H54 (cell line): ENCODE measurements at regions not wholly inside any gene's neighbourhood (a gene's known extent, or its start where the extent isn't known, plus 50 kb on each side); places are given as distances from the start of the nearest gene placed in this dataset.
"Not testable (repeated sequence)": the region's sequence is repeated elsewhere in the genome, so short reads cannot be mapped to it uniquely, and the experiment has no call there.

Source experiments
- DNase-seq: peaks from one replicate; pipeline ENCODE4 v3.0.0; 2011; ENCODE audit warnings: low spot score, mixed read lengths; ENCODE audit not compliant: insufficient read length
- FAIRE-seq: peaks from 3 replicates; lab custom pipeline; 2011; peaks lifted over from hg19 to GRCh38; lab: Jason Lieb, UNC
- POLR2A ChIP-seq: IDR thresholded peaks from 2 replicates; pipeline ENCODE4 v1.6.1; 2011; ENCODE audit warnings: low read depth, mild to moderate bottlenecking, low read length

- no peak for TF ChIP-seq POLR2A
- no peak for DNase-seq
- FAIRE-seq, result no peak
Observed at GRCh38 chr7:156533964-156534363, 106.6 kb upstream of the RNF32 start.

- no peak for TF ChIP-seq POLR2A
- no peak for DNase-seq
- no peak for FAIRE-seq
Observed at GRCh38 chr7:156533420-156533819, 107.2 kb upstream of the RNF32 start.

GRCh38 chr7:156532016-156532602, 108.5 kb upstream of the RNF32 start:
- TF ChIP-seq POLR2A, result no peak
- no peak for FAIRE-seq

GRCh38 chr7:156529956-156530355, 110.6 kb upstream of the RNF32 start:
- no peak for DNase-seq
- FAIRE-seq, result no peak
- no peak for TF ChIP-seq POLR2A

More at GRCh38 chr7:156532016-156532602, 108.5 kb upstream of the RNF32 start:
- DNase-seq, result no peak

- FAIRE-seq, result no peak
- DNase-seq, result no peak
- TF ChIP-seq POLR2A, result no peak
Observed at GRCh38 chr7:156527458-156527890, 113.1 kb upstream of the RNF32 start.

GRCh38 chr7:156524818-156525597, 115.6 kb upstream of the RNF32 start:
- FAIRE-seq (no peak), DNase-seq (no peak)
- no peak for TF ChIP-seq POLR2A

- FAIRE-seq (no peak), DNase-seq (no peak)
- TF ChIP-seq POLR2A, result no peak
Observed at GRCh38 chr7:156523447-156524048, 117.0 kb upstream of the RNF32 start.

GRCh38 chr7:156522801-156523200, 117.8 kb upstream of the RNF32 start:
- DNase-seq (no peak), FAIRE-seq (no peak)
- no peak for TF ChIP-seq POLR2A

GRCh38 chr7:156519070-156519469, 121.5 kb upstream of the RNF32 start:
- DNase-seq (no peak), FAIRE-seq (no peak)
- TF ChIP-seq POLR2A, result no peak

GRCh38 chr7:156518466-156518865, 122.1 kb upstream of the RNF32 start:
- DNase-seq, result no peak
- no peak for FAIRE-seq
- TF ChIP-seq POLR2A, result no peak

GRCh38 chr7:156517858-156518257, 122.7 kb upstream of the RNF32 start:
- not testable (repeated sequence) for DNase-seq, FAIRE-seq

- no peak for FAIRE-seq
- no peak for TF ChIP-seq POLR2A
Observed at GRCh38 chr7:156516791-156517378, 123.7 kb upstream of the RNF32 start.

GRCh38 chr7:156515911-156516790, 124.4 kb upstream of the RNF32 start:
- TF ChIP-seq POLR2A, result no peak
- FAIRE-seq, result no peak

More at GRCh38 chr7:156516791-156517378, 123.7 kb upstream of the RNF32 start:
- DNase-seq, result no peak

GRCh38 chr7:156514851-156515250, 125.7 kb upstream of the RNF32 start:
- TF ChIP-seq POLR2A, result no peak
- DNase-seq (no peak), FAIRE-seq (no peak)

More at GRCh38 chr7:156515911-156516790, 124.4 kb upstream of the RNF32 start:
- DNase-seq, result no peak
